Neural progenitor cell (in vitro differentiated cells): ENCODE measurements at regions not wholly inside any gene's neighbourhood (a gene's known extent, or its start where the extent isn't known, plus 50 kb on each side); places are given as distances from the start of the nearest gene placed in this dataset.

ENCODE experiments used
- DNase-seq: peaks from one replicate; pipeline ENCODE4 v3.0.0-alpha.2; 2016; ENCODE audit warnings: low spot score
- H2AFZ ChIP-seq: fragments of 200-600 bp; sonication (generic); replicated peaks from 2 replicates; pipeline ENCODE4 v1.6.1; 2016; ENCODE audit warnings: antibody characterized with exemption
- H3F3A ChIP-seq: fragments of 200-600 bp; sonication (generic); 2 replicates; pipeline ENCODE4 v1.6.1; 2016; ENCODE audit warnings: antibody characterized with exemption, low read depth
- H3K27ac ChIP-seq: fragments of 200-600 bp; sonication (generic); 2 replicates; pipeline ENCODE4 v1.5.1; 2016; ENCODE audit warnings: mild to moderate bottlenecking
- H3K27me3 ChIP-seq: fragments of 200-600 bp; sonication (generic); 2 replicates; pipeline ENCODE4 v1.6.1; 2016; ENCODE audit warnings: mild to moderate bottlenecking, moderate library complexity
- H3K36me3 ChIP-seq: fragments of 200-600 bp; sonication (generic); 2 replicates; pipeline ENCODE4 v1.5.1; 2016
- H3K4me1 ChIP-seq: fragments of 200-600 bp; sonication (generic); 2 replicates; pipeline ENCODE4 v1.6.1; 2016; ENCODE audit warnings: mixed run types
- H3K4me2 ChIP-seq: fragments of 200-600 bp; sonication (generic); 2 replicates; pipeline ENCODE4 v1.6.1; 2016
- H3K4me3 ChIP-seq: fragments of 200-600 bp; sonication (generic); 2 replicates; pipeline ENCODE4 v1.5.1; 2016
- H3K79me2 ChIP-seq: fragments of 200-600 bp; sonication (generic); 2 replicates; pipeline ENCODE4 v1.6.1; 2016; ENCODE audit warnings: low read depth
- H3K9ac ChIP-seq: fragments of 200-600 bp; sonication (generic); 2 replicates; pipeline ENCODE4 v1.6.1; 2016
- H3K9me3 ChIP-seq: fragments of 200-600 bp; sonication (generic); 2 replicates; pipeline ENCODE4 v1.5.1; 2016; ENCODE audit warnings: low read depth
- H4K20me1 ChIP-seq: fragments of 200-600 bp; sonication (generic); 2 replicates; pipeline ENCODE4 v1.6.1; 2016; ENCODE audit warnings: low read depth
- H3K27ac Mint-ChIP-seq: 3 replicates; pipeline ENCODE4 v1.8.0; 2021; ENCODE audit warnings: mixed read lengths
- H3K27me3 Mint-ChIP-seq: 2 replicates; pipeline ENCODE4 v1.8.0; 2022; ENCODE audit warnings: low read depth, mild to moderate bottlenecking, inconsistent platforms, moderate library complexity, mixed read lengths; ENCODE audit not compliant: insufficient read depth
- H3K36me3 Mint-ChIP-seq: 3 replicates; pipeline ENCODE4 v1.8.0; 2021; ENCODE audit warnings: mixed read lengths
- H3K4me1 Mint-ChIP-seq: 3 replicates; pipeline ENCODE4 v1.8.0; 2021; ENCODE audit warnings: mixed read lengths
- H3K4me3 Mint-ChIP-seq: 3 replicates; pipeline ENCODE4 v1.8.0; 2021; ENCODE audit warnings: mild to moderate bottlenecking, moderate library complexity, mixed read lengths
- H3K9me3 Mint-ChIP-seq: 3 replicates; pipeline ENCODE4 v1.8.0; 2020; ENCODE audit warnings: mixed read lengths
- EZH2 ChIP-seq: fragments of 200-600 bp; sonication (generic); IDR thresholded peaks from 2 replicates; pipeline ENCODE4 v1.6.1; 2017; ENCODE audit warnings: antibody characterized with exemption, mild to moderate bottlenecking, moderate library complexity
- EZH2phosphoT487 ChIP-seq: fragments of 200-600 bp; sonication (generic); IDR thresholded peaks from 2 replicates; pipeline ENCODE4 v1.6.1; 2017; ENCODE audit warnings: antibody characterized with exemption
- TF ChIP-seq, protein P1 (sequence below): fragments of 200-600 bp; sonication (generic); IDR thresholded peaks from 2 replicates; pipeline ENCODE4 v1.5.1; 2017; ENCODE audit warnings: antibody characterized with exemption, mild to moderate bottlenecking

DNA sequence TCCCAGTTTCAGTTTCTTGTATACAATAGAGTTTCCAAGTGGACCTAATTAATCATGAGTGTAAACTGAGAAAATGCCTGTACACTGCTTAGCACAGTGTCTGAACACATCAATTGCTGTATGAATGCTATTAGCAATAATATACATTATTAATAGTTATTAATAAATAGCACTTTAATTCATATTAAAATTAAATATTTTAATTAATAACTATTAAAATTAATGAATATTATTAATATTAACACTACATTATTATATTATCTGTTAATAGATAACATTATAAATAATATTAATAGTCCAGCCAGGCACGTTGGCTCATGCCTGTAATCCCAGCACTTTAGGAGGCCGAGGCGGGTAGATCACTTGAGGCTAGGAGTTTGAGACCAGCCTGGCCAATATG is 244.9 kb upstream of the ANKRD55 start:
- H3K27ac ChIP-seq, result no peak overlapping the region
- H3K36me3 Mint-ChIP-seq, result no peaks in the 10 kb centered on the region

DNA sequence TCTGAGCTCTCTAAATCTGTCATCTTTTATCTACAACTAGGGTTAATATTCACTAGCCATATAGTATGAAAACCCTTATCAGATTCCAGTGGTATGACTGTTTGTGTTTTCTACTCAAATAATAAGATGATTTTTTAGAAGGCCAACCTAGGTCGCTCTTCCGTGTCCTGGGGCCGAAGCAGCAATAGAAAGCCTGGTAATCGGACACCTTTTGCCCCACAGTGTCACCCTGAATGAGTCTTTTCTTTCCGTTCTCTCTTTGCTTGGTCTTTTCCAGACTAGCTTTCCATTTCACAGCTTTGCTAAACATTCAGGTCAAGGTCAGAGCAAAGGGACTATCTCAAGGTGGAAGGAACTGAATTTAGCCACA is 243.3 kb upstream of the ANKRD55 start:
- no peaks in the 10 kb centered on the region for H3K79me2 ChIP-seq
- H3K9me3 ChIP-seq, result no peaks in the 10 kb centered on the region
- no peak overlapping the region for H3K4me2 ChIP-seq
- H3K27ac Mint-ChIP-seq, result no peak overlapping the region
- H2AFZ ChIP-seq, result no peak overlapping the region
- DNase-seq, result no peak
- H3K4me3 ChIP-seq, result no peak overlapping the region
- H4K20me1 ChIP-seq, result no peaks in the 10 kb centered on the region
- no peaks in the 10 kb centered on the region for H3K36me3 ChIP-seq
- H3K27ac ChIP-seq, result no peak overlapping the region
- H3K4me1 ChIP-seq, result peaks cover 15% of the 10 kb centered on the region
- H3K4me1 Mint-ChIP-seq, result peaks cover 37% of the 10 kb centered on the region
- TF ChIP-seq, protein P1, sequence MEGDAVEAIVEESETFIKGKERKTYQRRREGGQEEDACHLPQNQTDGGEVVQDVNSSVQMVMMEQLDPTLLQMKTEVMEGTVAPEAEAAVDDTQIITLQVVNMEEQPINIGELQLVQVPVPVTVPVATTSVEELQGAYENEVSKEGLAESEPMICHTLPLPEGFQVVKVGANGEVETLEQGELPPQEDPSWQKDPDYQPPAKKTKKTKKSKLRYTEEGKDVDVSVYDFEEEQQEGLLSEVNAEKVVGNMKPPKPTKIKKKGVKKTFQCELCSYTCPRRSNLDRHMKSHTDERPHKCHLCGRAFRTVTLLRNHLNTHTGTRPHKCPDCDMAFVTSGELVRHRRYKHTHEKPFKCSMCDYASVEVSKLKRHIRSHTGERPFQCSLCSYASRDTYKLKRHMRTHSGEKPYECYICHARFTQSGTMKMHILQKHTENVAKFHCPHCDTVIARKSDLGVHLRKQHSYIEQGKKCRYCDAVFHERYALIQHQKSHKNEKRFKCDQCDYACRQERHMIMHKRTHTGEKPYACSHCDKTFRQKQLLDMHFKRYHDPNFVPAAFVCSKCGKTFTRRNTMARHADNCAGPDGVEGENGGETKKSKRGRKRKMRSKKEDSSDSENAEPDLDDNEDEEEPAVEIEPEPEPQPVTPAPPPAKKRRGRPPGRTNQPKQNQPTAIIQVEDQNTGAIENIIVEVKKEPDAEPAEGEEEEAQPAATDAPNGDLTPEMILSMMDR, result no peak
- no peak for TF ChIP-seq EZH2phosphoT487
- TF ChIP-seq EZH2, result no peak
- no peaks in the 10 kb centered on the region for H3K9me3 Mint-ChIP-seq
- H3K27me3 ChIP-seq, result peaks cover 29% of the 10 kb centered on the region
- peaks cover 2% of the 10 kb centered on the region for H3K27me3 Mint-ChIP-seq
- H3K9ac ChIP-seq, result no peak overlapping the region
- H3F3A ChIP-seq, result peaks cover 4% of the 10 kb centered on the region
- H3K4me3 Mint-ChIP-seq, result no peak overlapping the region
- no peaks in the 10 kb centered on the region for H3K36me3 Mint-ChIP-seq

More for the DNA sequence above, 244.9 kb upstream of the ANKRD55 start:
- H3K9ac ChIP-seq, result no peak overlapping the region
- H3K4me3 ChIP-seq, result no peak overlapping the region
- no peaks in the 10 kb centered on the region for H3K79me2 ChIP-seq
- H3F3A ChIP-seq, result peaks cover 9% of the 10 kb centered on the region
- H2AFZ ChIP-seq, result no peak overlapping the region
- H3K4me1 ChIP-seq, result peaks cover 15% of the 10 kb centered on the region
- no peaks in the 10 kb centered on the region for H4K20me1 ChIP-seq
- no peaks in the 10 kb centered on the region for H3K9me3 ChIP-seq
- H3K27me3 ChIP-seq, result peaks cover 37% of the 10 kb centered on the region
- no peaks in the 10 kb centered on the region for H3K9me3 Mint-ChIP-seq
- peaks cover 42% of the 10 kb centered on the region for H3K4me1 Mint-ChIP-seq
- no peak overlapping the region for H3K4me2 ChIP-seq
- H3K4me3 Mint-ChIP-seq, result no peak overlapping the region
- H3K27me3 Mint-ChIP-seq, result peaks cover 2% of the 10 kb centered on the region
- TF ChIP-seq EZH2phosphoT487 (no peak), EZH2 (no peak)
- TF ChIP-seq, protein P1, result no peak
- no peak overlapping the region for H3K27ac Mint-ChIP-seq
- no peak for DNase-seq
- H3K36me3 ChIP-seq, result no peaks in the 10 kb centered on the region

DNA sequence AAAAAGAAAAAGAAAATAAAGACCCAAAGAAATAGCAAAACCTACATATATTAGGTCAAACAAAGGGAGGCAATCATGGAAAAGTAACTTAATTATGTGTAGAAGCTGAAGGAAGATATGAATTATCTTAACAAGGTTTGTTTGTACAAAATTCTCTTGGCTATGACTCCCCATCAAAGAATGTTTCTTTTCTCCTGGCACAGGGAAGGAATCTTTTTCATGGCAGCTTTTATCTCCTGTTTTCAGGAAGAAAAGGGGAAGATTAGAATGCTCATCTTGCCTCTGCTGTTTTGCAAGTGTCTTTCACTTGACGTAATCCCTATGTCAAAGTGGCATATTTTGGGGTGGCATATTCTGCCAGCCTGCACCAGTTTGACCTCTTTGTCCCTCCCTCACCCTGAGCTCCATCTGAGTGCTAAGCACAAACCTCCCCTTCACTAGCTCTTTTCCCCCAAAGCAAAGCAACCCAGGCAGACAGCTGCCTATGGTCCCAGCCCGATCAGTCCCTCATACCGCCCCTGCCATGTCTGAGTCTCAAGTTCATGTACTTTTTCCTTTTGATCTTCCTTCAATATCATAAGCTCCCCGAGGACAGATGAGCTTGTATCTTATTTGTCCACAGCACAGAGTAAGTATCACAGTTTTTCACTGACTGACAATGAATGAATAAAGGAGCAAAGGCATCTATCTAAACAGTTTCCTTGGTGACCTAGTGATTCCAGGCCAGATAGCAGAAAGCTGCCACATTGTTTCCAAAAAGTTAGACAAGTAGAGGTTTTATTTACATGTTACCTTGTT is 242.8 kb upstream of the ANKRD55 start:
- Histone ChIP-seq H3F3A (no peaks in the 10 kb centered on the region), H3K27ac (no peak overlapping the region), H3K27me3 (peaks cover 23% of the 10 kb centered on the region), H3K36me3 (no peaks in the 10 kb centered on the region), H3K4me1 (peaks cover 15% of the 10 kb centered on the region), H3K79me2 (no peaks in the 10 kb centered on the region), H3K9ac (no peak overlapping the region), H4K20me1 (no peaks in the 10 kb centered on the region), H2AFZ (no peak overlapping the region), H3K4me2 (no peak overlapping the region), H3K4me3 (no peak overlapping the region), H3K9me3 (no peaks in the 10 kb centered on the region)
- H3K9me3 Mint-ChIP-seq, result no peaks in the 10 kb centered on the region
- H3K27ac Mint-ChIP-seq, result no peak overlapping the region
- H3K4me1 Mint-ChIP-seq, result peaks cover 34% of the 10 kb centered on the region
- TF ChIP-seq, protein P1, result no peak
- no peak for TF ChIP-seq EZH2phosphoT487
- no peak for TF ChIP-seq EZH2
- peaks cover 2% of the 10 kb centered on the region for H3K27me3 Mint-ChIP-seq
- no peak for DNase-seq
- no peaks in the 10 kb centered on the region for H3K36me3 Mint-ChIP-seq
- no peak overlapping the region for H3K4me3 Mint-ChIP-seq
